Large intestine (tissue), 3 donors: ENCODE measurements at regions not wholly inside any gene's neighbourhood (a gene's known extent, or its start where the extent isn't known, plus 50 kb on each side); places are given as distances from the start of the nearest gene placed in this dataset.
"Not testable (repeated sequence)": the region's sequence is repeated elsewhere in the genome, so short reads cannot be mapped to it uniquely, and the experiment has no call there.

Experiments used
- DNase-seq, 2 donors: peaks; one replicate each; pipeline versions ENCODE4 v3.0.0 to v3.0.0-alpha.2; 2013
- H3K27ac ChIP-seq: one replicate; pipeline ENCODE4 v1.5.1; 2013; ENCODE audit warnings: low read length
- H3K27me3 ChIP-seq: 2 replicates; pipeline ENCODE4 v1.6.1; 2013; ENCODE audit warnings: low read length; ENCODE audit not compliant: control insufficient read depth, insufficient read depth
- H3K36me3 ChIP-seq: 2 replicates; pipeline ENCODE4 v1.6.1; 2013; ENCODE audit warnings: low read length; ENCODE audit not compliant: control insufficient read depth, insufficient read depth
- H3K4me1 ChIP-seq: one replicate; pipeline ENCODE4 v1.6.1; 2013; ENCODE audit warnings: low read length; ENCODE audit not compliant: control insufficient read depth, insufficient read depth
- H3K4me3 ChIP-seq: one replicate; pipeline ENCODE4 v1.5.1; 2013; ENCODE audit warnings: low read length
- H3K9me3 ChIP-seq: one replicate; pipeline ENCODE4 v1.6.1; 2013; ENCODE audit warnings: mild to moderate bottlenecking, low read depth, low read length, moderate library complexity; ENCODE audit not compliant: control insufficient read depth
- WGBS: methylation state at CpG from one replicate; pipeline ENCODE4 v1.1.5; 2013; ENCODE audit warnings: low lambda C conversion rate; ENCODE audit not compliant: insufficient coverage; 5-methylcytosine and 5-hydroxymethylcytosine counted together

DNA sequence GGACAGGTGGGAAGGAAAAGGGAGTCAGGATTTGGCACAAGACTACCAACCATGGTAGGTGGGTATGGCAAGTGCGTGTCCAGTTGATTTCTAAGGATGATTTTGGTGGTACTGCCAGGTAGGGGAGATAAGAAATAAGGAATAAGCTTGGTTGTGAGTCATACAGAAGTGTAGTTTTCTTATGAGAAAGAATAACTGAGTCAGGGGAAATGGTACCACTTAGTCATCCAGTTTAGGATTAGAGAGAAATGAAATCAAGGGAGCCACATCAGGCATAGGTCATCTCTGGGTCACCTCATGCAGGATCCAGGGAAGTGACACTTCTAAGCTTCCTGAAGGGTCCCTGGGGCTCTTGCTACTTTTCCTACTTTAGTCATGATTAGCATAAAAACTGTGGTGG, 107.1 kb upstream of the C1GALT1C1 start:
- H3K27ac ChIP-seq: no peak overlapping the region
- H3K36me3 ChIP-seq: no peaks in the 10 kb centered on the region
- peaks cover 4% of the 10 kb centered on the region for H3K9me3 ChIP-seq
- no CpG with 5 or more reads among the region's 1 CpG for WGBS
- no peaks in the 10 kb centered on the region for H3K27me3 ChIP-seq
- no peak for DNase-seq
- no peak overlapping the region for H3K4me3 ChIP-seq
- H3K4me1 ChIP-seq: no peaks in the 10 kb centered on the region

DNA sequence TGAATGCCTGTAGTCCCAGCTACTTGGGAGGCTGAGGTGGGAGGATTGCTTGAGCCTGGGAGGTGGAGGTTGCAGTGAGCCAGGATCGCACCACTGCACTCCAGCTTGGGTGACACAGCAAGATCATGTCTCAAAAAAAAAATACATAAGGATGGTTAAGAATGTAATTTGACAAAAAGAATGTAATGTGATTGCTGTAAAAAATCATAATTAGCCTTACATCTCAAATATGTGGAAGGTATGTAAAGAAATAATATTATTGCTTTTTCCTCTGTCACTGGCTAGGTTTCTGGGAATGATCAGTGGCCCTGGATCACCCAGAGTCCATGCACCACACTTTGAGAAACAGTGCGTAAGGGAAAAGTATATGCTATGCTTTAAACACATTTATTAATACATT, 106.1 kb upstream of the C1GALT1C1 start:
- no peak overlapping the region for H3K4me3 ChIP-seq
- no peak overlapping the region for H3K27ac ChIP-seq
- no peaks in the 10 kb centered on the region for H3K36me3 ChIP-seq
- WGBS: no CpG with 5 or more reads among the region's 2 CpGs
- peaks cover 4% of the 10 kb centered on the region for H3K9me3 ChIP-seq
- no peak for DNase-seq
- H3K27me3 ChIP-seq: no peaks in the 10 kb centered on the region
- H3K4me1 ChIP-seq: no peaks in the 10 kb centered on the region

DNA sequence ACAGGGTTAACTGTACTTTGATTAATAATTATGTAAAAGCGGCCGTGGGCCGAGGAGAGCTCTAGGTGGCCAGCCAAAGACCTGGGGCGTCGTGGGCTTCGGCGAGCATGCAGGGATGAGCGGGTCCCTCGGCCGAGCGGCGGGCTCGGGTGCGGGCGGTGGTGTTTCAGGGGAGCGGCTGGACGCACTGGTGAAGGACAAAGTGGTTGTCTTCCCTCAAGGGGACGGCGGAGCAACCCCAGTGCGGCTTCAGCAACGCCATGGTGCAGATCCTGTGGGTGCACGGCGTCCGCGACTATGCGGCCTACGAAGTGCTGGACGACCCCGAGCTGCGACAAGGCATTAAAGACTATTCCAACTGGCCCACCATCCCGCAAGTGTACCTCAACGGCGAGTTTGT, 103.0 kb upstream of the C1GALT1C1 start:
- WGBS: no CpG with 5 or more reads among the region's 33 CpGs
- H3K4me3 ChIP-seq: no peak overlapping the region
- no peaks in the 10 kb centered on the region for H3K27me3 ChIP-seq
- H3K4me1 ChIP-seq: no peaks in the 10 kb centered on the region
- H3K36me3 ChIP-seq: no peaks in the 10 kb centered on the region
- DNase-seq: no peak
- no peak overlapping the region for H3K27ac ChIP-seq
- peaks cover 4% of the 10 kb centered on the region for H3K9me3 ChIP-seq

DNA sequence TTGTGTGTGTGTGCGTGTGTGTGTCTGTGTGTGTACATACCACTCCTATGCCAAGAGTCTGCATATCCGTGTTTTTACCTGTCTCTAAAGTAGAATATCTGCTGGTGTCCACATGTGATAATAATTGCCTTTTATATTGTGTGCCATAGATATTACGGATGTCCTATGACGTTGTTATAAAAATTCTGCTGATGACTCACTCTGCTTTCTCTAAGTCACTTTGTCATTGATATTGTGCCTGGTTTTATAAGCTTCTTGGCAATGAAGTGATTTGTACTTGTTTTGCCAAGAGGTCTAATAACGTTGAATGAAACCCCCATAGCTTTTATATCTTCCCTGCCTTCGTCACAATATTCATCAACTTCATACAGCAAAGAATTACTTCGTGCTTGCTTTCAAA, 102.6 kb upstream of the C1GALT1C1 start:
- Histone ChIP-seq H3K27me3 (no peaks in the 10 kb centered on the region), H3K27ac (no peak overlapping the region), H3K9me3 (peaks cover 4% of the 10 kb centered on the region), H3K36me3 (no peaks in the 10 kb centered on the region), H3K4me1 (no peaks in the 10 kb centered on the region), H3K4me3 (no peak overlapping the region)
- WGBS: no CpG with 5 or more reads among the region's 7 CpGs
- DNase-seq: no peak

DNA sequence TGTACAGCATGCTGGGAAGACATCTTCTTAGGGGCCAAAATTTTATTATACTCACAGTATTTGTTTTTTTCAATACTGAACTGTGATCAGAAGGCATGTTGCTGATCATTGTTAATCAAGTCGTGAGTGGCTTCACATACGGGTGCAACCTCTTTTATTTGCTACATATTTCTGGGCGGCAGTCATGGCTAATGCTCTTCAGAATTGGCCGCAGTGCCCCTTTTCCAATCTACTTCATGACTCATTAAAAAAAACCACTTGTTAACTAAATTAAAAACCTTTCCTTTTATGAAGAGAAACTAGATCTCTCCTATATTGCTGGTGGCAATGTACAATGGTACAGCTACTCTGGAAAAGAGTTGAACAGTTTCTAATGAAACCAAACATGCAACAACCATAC, 101.5 kb upstream of the C1GALT1C1 start:
- WGBS: no CpG with 5 or more reads among the region's 4 CpGs
- H3K27ac ChIP-seq: no peak overlapping the region
- H3K36me3 ChIP-seq: no peaks in the 10 kb centered on the region
- H3K4me3 ChIP-seq: no peak overlapping the region
- no peaks in the 10 kb centered on the region for H3K27me3 ChIP-seq
- peaks cover 4% of the 10 kb centered on the region for H3K9me3 ChIP-seq
- DNase-seq: no peak
- H3K4me1 ChIP-seq: no peaks in the 10 kb centered on the region

DNA sequence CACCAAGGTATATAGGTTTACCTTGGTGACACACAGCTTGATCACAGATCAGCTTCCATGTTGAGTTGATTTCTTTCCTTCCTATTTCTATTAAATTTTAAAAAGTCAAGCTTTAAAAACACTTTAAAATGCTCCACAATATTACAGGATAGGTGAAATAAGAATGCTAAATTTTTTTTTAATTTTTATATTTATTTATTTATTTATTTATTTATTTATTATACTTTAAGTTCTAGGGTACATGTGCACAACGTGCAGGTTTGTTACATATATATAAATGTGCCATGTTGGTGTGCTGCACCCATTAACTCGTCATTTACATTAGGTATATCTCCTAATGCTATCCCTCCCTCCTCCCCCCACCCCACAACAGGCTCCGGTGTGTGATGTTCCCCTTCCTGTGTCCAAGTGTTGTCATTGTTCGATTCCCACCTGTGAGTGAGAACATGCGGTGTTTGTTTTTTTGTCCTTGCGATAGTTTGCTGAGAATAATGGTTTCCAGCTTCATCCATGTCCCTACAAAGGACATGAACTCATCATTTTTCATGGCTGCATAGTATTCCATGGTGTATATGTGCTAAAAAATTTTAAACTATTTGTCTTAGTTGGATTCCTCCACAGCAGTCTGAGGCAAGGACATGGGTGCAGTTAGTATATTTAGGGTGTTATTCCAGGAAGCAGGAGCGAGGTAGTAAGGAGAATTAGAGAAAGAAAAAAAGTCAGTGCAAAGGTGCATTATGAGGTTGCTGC, 99.8 kb upstream of the C1GALT1C1 start:
- not testable (repeated sequence) for DNase-seq, H3K4me1 ChIP-seq, H3K27ac ChIP-seq, H3K9me3 ChIP-seq, H3K36me3 ChIP-seq, H3K27me3 ChIP-seq, H3K4me3 ChIP-seq
- no CpG with 5 or more reads among the region's 7 CpGs for WGBS

DNA sequence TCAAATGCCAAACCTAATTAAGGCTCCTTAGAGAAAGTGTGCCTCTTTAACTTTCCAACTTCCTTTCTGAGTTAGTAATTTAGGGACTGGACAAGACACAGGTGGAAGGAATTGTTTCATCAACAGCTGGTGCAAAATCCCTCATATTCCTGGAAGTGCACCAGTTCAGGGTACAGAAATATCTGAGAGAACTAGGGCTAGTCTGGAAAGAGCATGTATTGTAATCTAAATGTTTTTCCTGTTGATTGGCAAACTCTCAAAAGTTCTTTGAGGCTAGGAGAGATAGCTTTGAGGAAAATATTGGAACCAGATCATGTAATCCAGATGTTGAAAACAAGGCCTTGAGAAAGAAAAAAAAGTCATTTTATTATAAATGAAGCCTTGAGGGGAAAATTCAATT, 98.1 kb upstream of the C1GALT1C1 start:
- no peaks in the 10 kb centered on the region for H3K27me3 ChIP-seq
- peaks cover 2% of the 10 kb centered on the region for H3K9me3 ChIP-seq
- no peak overlapping the region for H3K27ac ChIP-seq
- H3K4me1 ChIP-seq: no peaks in the 10 kb centered on the region
- DNase-seq: no peak
- no peaks in the 10 kb centered on the region for H3K36me3 ChIP-seq
- no peak overlapping the region for H3K4me3 ChIP-seq

DNA sequence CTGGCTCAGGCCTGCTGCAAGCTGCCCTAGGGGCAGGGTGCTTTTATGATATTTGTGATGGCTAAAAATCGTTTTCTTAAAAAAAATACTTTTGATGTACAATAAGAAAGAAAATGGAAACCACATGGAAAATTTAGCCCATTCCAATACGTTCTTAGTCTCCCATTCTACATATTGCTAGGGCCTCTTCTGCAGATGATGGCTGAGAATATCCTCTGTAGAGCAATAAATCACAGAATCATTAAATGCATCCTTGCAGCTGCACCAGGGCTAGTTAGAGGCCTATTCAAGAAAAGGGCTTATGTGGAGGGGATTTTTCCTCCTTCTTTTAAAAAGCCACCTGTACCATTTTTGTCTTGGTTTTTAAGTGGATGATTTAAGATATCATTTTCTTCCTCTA, 97.6 kb upstream of the C1GALT1C1 start:
- WGBS: no CpG with 5 or more reads among the region's 2 CpGs
- Histone ChIP-seq H3K27ac (no peak overlapping the region), H3K27me3 (no peaks in the 10 kb centered on the region), H3K4me1 (no peaks in the 10 kb centered on the region), H3K9me3 (no peaks in the 10 kb centered on the region), H3K36me3 (no peaks in the 10 kb centered on the region), H3K4me3 (no peak overlapping the region)
- DNase-seq: no peak

DNA sequence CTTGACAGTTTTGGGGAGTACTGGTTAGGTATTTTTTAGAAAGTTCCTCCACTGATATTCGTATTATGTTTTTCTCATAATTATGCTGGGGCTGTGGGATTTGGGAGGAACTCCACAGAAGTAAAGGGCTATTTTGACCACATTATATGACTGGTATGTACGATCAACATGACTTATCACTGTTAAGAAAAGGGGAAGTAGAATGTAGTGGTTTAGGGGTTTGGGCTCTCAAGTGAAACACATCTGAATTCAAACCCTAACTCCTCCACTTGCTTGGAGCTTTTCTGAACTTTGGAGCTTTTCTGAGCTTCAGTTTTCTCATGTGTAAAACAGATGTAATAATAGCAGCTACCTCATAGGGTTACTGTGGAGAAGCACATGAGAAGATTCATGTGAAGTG, 96.4 kb upstream of the C1GALT1C1 start:
- Histone ChIP-seq H3K27ac (no peak overlapping the region), H3K4me1 (no peaks in the 10 kb centered on the region), H3K27me3 (no peaks in the 10 kb centered on the region), H3K36me3 (no peaks in the 10 kb centered on the region), H3K4me3 (no peak overlapping the region), H3K9me3 (no peaks in the 10 kb centered on the region)
- no CpG with 5 or more reads among the region's 2 CpGs for WGBS
- no peak for DNase-seq

DNA sequence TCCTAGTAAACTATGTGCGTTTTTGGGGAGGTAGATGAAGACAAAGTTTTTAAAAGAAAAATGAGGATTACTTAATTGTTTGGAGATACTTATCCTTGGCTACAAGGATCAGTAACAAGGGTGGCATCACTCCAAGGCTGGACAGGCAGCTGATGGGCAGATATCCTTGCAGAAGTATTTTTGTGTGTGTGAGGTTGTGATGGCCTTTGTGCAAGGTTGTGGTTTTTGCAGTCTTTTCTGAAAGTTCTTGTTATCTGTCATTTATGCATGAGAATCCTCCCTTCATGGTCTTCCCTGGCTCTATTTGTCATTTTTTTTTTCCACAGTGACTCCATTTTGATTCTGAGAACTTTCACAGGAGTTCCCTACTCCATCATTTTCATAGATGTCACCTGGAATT, 96.0 kb upstream of the C1GALT1C1 start:
- H3K9me3 ChIP-seq: no peaks in the 10 kb centered on the region
- no peaks in the 10 kb centered on the region for H3K36me3 ChIP-seq
- no CpG with 5 or more reads among the region's 1 CpG for WGBS
- no peak overlapping the region for H3K4me3 ChIP-seq
- H3K27me3 ChIP-seq: no peaks in the 10 kb centered on the region
- no peak overlapping the region for H3K27ac ChIP-seq
- H3K4me1 ChIP-seq: no peaks in the 10 kb centered on the region
- DNase-seq: no peak

DNA sequence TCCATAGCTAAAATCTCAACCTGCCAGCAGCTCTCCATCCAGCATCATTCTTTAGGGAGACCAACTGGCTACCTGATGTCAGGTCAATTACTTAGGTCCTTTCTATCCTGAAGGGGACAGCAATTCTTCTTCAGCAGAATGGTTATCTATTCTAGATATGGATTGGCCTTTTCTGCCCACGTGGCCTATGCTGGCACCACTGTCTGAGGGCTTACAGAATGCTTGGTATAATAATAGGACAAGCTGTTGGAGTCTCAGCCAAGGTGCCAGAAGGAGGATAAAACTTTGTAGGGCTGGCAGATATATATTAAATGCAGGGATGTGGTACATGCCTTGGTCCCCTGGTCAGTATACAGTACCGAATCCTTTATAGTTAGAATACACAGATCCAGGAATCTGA, 89.8 kb upstream of the C1GALT1C1 start:
- no CpG with 5 or more reads among the region's 2 CpGs for WGBS
- Histone ChIP-seq H3K27me3 (no peaks in the 10 kb centered on the region), H3K4me3 (no peak overlapping the region), H3K4me1 (no peaks in the 10 kb centered on the region), H3K36me3 (no peaks in the 10 kb centered on the region), H3K9me3 (no peaks in the 10 kb centered on the region), H3K27ac (no peak overlapping the region)
- DNase-seq: no peak
